ENCODE measurements at regions not wholly inside any gene's neighbourhood (a gene's known extent, or its start where the extent isn't known, plus 50 kb on each side); places are given as distances from the start of the nearest gene placed in this dataset.

- no peaks in the 10 kb centered on the region for H3K27me3 ChIP-seq (ENCODE audit: control insufficient read depth, insufficient read depth, low read length)
- no peaks in the 10 kb centered on the region for H3K9me3 ChIP-seq (ENCODE audit: control insufficient read depth, insufficient read depth, low read length)
- H3K4me3 ChIP-seq (ENCODE audit: low read depth, low read length), result no peak overlapping the region
- H3K4me1 ChIP-seq (ENCODE audit: control insufficient read depth, insufficient read depth, low read length), result no peaks in the 10 kb centered on the region
- H3K9ac ChIP-seq (ENCODE audit: low read depth, low read length), result no peak overlapping the region
- H3K36me3 ChIP-seq (ENCODE audit: control insufficient read depth, insufficient read depth, low read length), result no peaks in the 10 kb centered on the region
These were observed 512.3 kb upstream of the PLXNA2 start for GRCh38 chr1:208756339-208756981.

GRCh38 chr1:208757846-208758245, 513.7 kb upstream of the PLXNA2 start:
- Histone ChIP-seq H3K36me3 (ENCODE audit: control insufficient read depth, insufficient read depth, low read length) (no peaks in the 10 kb centered on the region), H3K4me1 (ENCODE audit: control insufficient read depth, insufficient read depth, low read length) (no peaks in the 10 kb centered on the region), H3K4me3 (ENCODE audit: low read depth, low read length) (no peak overlapping the region), H3K9ac (ENCODE audit: low read depth, low read length) (no peak overlapping the region), H3K9me3 (ENCODE audit: control insufficient read depth, insufficient read depth, low read length) (no peaks in the 10 kb centered on the region), H3K27me3 (ENCODE audit: control insufficient read depth, insufficient read depth, low read length) (no peaks in the 10 kb centered on the region)

DNA sequence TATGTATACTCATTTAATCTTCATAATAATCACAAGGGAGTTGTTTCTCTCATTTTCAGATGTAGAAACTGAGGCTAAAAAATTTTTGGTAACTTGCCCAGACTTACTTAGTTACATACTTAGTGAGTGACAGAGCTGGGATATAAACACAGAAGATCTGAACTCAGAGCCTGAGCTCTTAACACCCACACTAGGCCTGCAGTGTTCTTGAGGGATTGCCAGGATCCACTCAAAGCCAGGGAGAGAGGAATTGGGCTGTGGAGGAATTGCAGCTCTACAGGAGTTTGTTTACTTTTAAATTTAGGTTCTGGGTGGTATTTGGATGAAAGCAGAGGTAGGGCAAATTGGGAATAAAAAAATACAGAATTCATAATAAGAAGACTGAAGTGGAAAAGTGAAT, 515.1 kb upstream of the PLXNA2 start:
- no peaks in the 10 kb centered on the region for H3K27me3 ChIP-seq (ENCODE audit: control insufficient read depth, insufficient read depth, low read length)
- H3K9me3 ChIP-seq (ENCODE audit: control insufficient read depth, insufficient read depth, low read length), result no peaks in the 10 kb centered on the region
- no peak overlapping the region for H3K4me3 ChIP-seq (ENCODE audit: low read depth, low read length)
- H3K4me1 ChIP-seq (ENCODE audit: control insufficient read depth, insufficient read depth, low read length), result no peaks in the 10 kb centered on the region
- no peak overlapping the region for H3K9ac ChIP-seq (ENCODE audit: low read depth, low read length)
- H3K36me3 ChIP-seq (ENCODE audit: control insufficient read depth, insufficient read depth, low read length), result no peaks in the 10 kb centered on the region

DNA sequence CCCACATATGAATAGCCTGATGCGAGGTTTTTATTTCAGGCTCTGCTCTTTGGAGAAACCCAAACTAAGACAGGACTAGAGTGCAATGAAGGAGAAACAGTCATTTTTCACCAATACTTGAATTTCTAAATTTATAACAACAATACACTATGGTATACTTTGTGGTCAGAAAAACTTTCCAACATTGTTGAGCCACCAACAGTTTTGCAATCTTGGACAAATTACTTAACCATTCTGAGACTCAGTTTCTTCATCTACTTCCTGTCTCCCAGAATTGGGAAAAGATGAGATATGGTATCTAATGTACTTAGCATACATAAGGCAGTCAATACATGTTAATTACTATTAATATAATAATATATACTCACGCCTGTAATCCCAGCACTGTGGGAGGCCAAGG, 519.8 kb upstream of the PLXNA2 start:
- Histone ChIP-seq H3K27me3 (ENCODE audit: control insufficient read depth, insufficient read depth, low read length) (no peaks in the 10 kb centered on the region), H3K9me3 (ENCODE audit: control insufficient read depth, insufficient read depth, low read length) (no peaks in the 10 kb centered on the region), H3K36me3 (ENCODE audit: control insufficient read depth, insufficient read depth, low read length) (no peaks in the 10 kb centered on the region)

DNA sequence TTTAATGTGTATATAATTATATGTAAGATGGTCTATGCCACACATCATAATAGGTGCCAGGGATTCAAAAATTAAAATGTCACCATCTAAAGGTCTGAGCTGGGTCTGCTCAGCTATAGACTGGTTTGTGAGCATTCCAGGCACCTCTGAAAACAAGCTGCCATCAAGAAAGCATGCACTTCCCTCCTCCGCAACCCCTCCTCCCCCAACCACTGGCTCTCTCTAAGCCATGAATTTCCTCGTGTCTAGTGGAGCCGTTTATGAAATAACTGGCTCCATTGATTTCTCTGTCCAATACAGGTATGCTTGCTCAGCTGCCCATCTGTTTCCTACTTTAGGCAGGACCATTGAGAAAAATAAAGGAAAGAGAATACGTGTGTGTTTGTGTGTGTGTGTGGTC, 522.6 kb upstream of the PLXNA2 start:
- H3K27me3 ChIP-seq (ENCODE audit: control insufficient read depth, insufficient read depth, low read length), result no peaks in the 10 kb centered on the region
- no peaks in the 10 kb centered on the region for H3K36me3 ChIP-seq (ENCODE audit: control insufficient read depth, insufficient read depth, low read length)
- H3K4me1 ChIP-seq (ENCODE audit: control insufficient read depth, insufficient read depth, low read length), result no peaks in the 10 kb centered on the region
- no peak overlapping the region for H3K9ac ChIP-seq (ENCODE audit: low read depth, low read length)
- H3K9me3 ChIP-seq (ENCODE audit: control insufficient read depth, insufficient read depth, low read length), result no peaks in the 10 kb centered on the region
- H3K4me3 ChIP-seq (ENCODE audit: low read depth, low read length), result no peak overlapping the region

More for the DNA sequence above, 519.8 kb upstream of the PLXNA2 start:
- H3K4me1 ChIP-seq (ENCODE audit: control insufficient read depth, insufficient read depth, low read length), result no peaks in the 10 kb centered on the region
- no peak overlapping the region for H3K9ac ChIP-seq (ENCODE audit: low read depth, low read length)
- H3K4me3 ChIP-seq (ENCODE audit: low read depth, low read length), result no peak overlapping the region

- Histone ChIP-seq H3K4me3 (ENCODE audit: low read depth, low read length) (no peak overlapping the region), H3K4me1 (ENCODE audit: control insufficient read depth, insufficient read depth, low read length) (no peaks in the 10 kb centered on the region), H3K27me3 (ENCODE audit: control insufficient read depth, insufficient read depth, low read length) (no peaks in the 10 kb centered on the region), H3K9me3 (ENCODE audit: control insufficient read depth, insufficient read depth, low read length) (no peaks in the 10 kb centered on the region), H3K36me3 (ENCODE audit: control insufficient read depth, insufficient read depth, low read length) (no peaks in the 10 kb centered on the region), H3K9ac (ENCODE audit: low read depth, low read length) (no peak overlapping the region)
These were observed 523.6 kb upstream of the PLXNA2 start for GRCh38 chr1:208767816-208768215.

DNA sequence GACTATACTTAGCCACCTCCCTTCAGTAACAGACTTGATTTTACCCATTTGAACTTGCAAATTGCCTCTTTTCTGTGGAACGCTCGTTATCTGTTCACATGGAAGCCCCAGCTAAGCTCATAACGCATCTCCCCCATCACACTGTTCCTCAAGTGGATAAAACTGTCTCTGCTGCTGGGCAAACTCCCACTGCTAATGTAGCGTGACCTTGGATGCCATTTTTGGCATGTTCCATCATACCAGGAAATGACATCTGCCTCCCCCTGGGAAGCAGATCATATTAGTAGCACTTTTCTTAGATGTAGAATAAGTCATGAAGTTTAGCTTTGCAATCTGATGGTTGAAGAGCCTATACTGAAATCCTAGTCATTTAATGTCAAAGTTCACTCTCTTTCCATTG, 528.7 kb upstream of the PLXNA2 start:
- Histone ChIP-seq H3K9ac (ENCODE audit: low read depth, low read length) (no peak overlapping the region), H3K4me1 (ENCODE audit: control insufficient read depth, insufficient read depth, low read length) (no peaks in the 10 kb centered on the region), H3K4me3 (ENCODE audit: low read depth, low read length) (no peak overlapping the region), H3K27me3 (ENCODE audit: control insufficient read depth, insufficient read depth, low read length) (no peaks in the 10 kb centered on the region), H3K36me3 (ENCODE audit: control insufficient read depth, insufficient read depth, low read length) (no peaks in the 10 kb centered on the region), H3K9me3 (ENCODE audit: control insufficient read depth, insufficient read depth, low read length) (no peaks in the 10 kb centered on the region)

DNA sequence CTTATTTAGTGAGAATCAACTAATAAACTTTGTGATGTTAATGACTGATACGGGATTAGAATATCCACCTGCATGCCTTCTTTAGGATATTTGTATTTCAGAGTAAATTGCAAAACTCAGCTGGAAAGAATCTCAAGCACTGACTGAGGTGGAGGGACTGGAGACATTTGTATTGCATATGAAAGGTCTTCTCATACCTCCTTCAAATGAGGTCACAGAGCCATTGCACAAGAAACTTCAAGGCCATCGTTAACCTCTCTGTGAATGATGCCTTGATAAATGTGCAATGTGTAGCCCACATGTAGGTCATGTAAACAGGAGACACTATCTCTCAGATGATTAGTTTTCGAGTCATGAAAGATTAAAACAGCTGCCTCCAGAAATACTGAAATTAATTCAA, 531.7 kb upstream of the PLXNA2 start:
- no peaks in the 10 kb centered on the region for H3K9me3 ChIP-seq (ENCODE audit: control insufficient read depth, insufficient read depth, low read length)
- H3K9ac ChIP-seq (ENCODE audit: low read depth, low read length), result no peak overlapping the region
- H3K36me3 ChIP-seq (ENCODE audit: control insufficient read depth, insufficient read depth, low read length), result no peaks in the 10 kb centered on the region
- H3K4me3 ChIP-seq (ENCODE audit: low read depth, low read length), result no peak overlapping the region
- no peaks in the 10 kb centered on the region for H3K27me3 ChIP-seq (ENCODE audit: control insufficient read depth, insufficient read depth, low read length)
- peaks cover 3% of the 10 kb centered on the region for H3K4me1 ChIP-seq (ENCODE audit: control insufficient read depth, insufficient read depth, low read length)

- Histone ChIP-seq H3K4me1 (ENCODE audit: control insufficient read depth, insufficient read depth, low read length) (peaks cover 16% of the 10 kb centered on the region), H3K27me3 (ENCODE audit: control insufficient read depth, insufficient read depth, low read length) (no peaks in the 10 kb centered on the region)
These were observed 534.2 kb upstream of the PLXNA2 start for GRCh38 chr1:208778417-208778816.

GRCh38 chr1:208781391-208782045, 537.3 kb upstream of the PLXNA2 start:
- peaks cover 16% of the 10 kb centered on the region for H3K4me1 ChIP-seq (ENCODE audit: control insufficient read depth, insufficient read depth, low read length)

More at GRCh38 chr1:208778417-208778816, 534.2 kb upstream of the PLXNA2 start:
- Histone ChIP-seq H3K4me3 (ENCODE audit: low read depth, low read length) (no peak overlapping the region), H3K36me3 (ENCODE audit: control insufficient read depth, insufficient read depth, low read length) (no peaks in the 10 kb centered on the region), H3K9ac (ENCODE audit: low read depth, low read length) (no peak overlapping the region), H3K9me3 (ENCODE audit: control insufficient read depth, insufficient read depth, low read length) (no peaks in the 10 kb centered on the region)

DNA sequence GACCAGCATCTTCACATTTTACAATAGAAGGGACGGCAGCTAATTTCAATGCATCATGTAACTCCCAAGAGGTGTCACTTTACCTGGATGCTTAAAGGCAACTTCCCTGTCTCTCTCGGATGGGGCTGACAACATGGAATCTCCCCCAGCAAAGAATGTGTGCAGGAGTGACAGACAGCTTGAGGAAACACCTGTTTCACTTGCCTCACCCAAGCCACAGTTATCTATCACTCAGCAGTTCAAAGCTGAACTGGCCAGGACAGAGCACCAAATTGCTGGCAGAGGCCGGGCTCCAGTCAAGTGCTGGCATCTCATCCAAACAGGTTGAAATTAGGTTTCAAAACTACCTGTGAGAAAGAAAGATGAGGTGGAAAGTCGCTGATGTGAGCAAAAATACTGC, 538.0 kb upstream of the PLXNA2 start:
- Histone ChIP-seq H3K36me3 (ENCODE audit: control insufficient read depth, insufficient read depth, low read length) (no peaks in the 10 kb centered on the region), H3K27me3 (ENCODE audit: control insufficient read depth, insufficient read depth, low read length) (no peaks in the 10 kb centered on the region), H3K9me3 (ENCODE audit: control insufficient read depth, insufficient read depth, low read length) (no peaks in the 10 kb centered on the region), H3K9ac (ENCODE audit: low read depth, low read length) (no peak overlapping the region), H3K4me1 (ENCODE audit: control insufficient read depth, insufficient read depth, low read length) (peaks cover 18% of the 10 kb centered on the region), H3K4me3 (ENCODE audit: low read depth, low read length) (no peak overlapping the region)

More at GRCh38 chr1:208781391-208782045, 537.3 kb upstream of the PLXNA2 start:
- no peak overlapping the region for H3K4me3 ChIP-seq (ENCODE audit: low read depth, low read length)
- no peaks in the 10 kb centered on the region for H3K36me3 ChIP-seq (ENCODE audit: control insufficient read depth, insufficient read depth, low read length)
- H3K9me3 ChIP-seq (ENCODE audit: control insufficient read depth, insufficient read depth, low read length), result no peaks in the 10 kb centered on the region
- H3K27me3 ChIP-seq (ENCODE audit: control insufficient read depth, insufficient read depth, low read length), result no peaks in the 10 kb centered on the region
- no peak overlapping the region for H3K9ac ChIP-seq (ENCODE audit: low read depth, low read length)

GRCh38 chr1:208785629-208786028, 541.4 kb upstream of the PLXNA2 start:
- Histone ChIP-seq H3K9me3 (ENCODE audit: control insufficient read depth, insufficient read depth, low read length) (no peaks in the 10 kb centered on the region), H3K36me3 (ENCODE audit: control insufficient read depth, insufficient read depth, low read length) (no peaks in the 10 kb centered on the region), H3K9ac (ENCODE audit: low read depth, low read length) (no peak overlapping the region), H3K27me3 (ENCODE audit: control insufficient read depth, insufficient read depth, low read length) (no peaks in the 10 kb centered on the region), H3K4me1 (ENCODE audit: control insufficient read depth, insufficient read depth, low read length) (peaks cover 39% of the 10 kb centered on the region), H3K4me3 (ENCODE audit: low read depth, low read length) (no peak overlapping the region)
